Ovary (tissue), 7 donors: ENCODE measurements at regions not wholly inside any gene's neighbourhood (a gene's known extent, or its start where the extent isn't known, plus 50 kb on each side); places are given as distances from the start of the nearest gene placed in this dataset.

Experiments
- DNase-seq, 5 donors: peaks; one replicate each; pipeline ENCODE4 v3.0.0-alpha.2; 2019 to 2020
- H3K27ac ChIP-seq, 2 donors: fragments of 200-600 bp; one replicate each; pipeline versions ENCODE4 v1.5.1 to v1.8.0; 2019 to 2022
- H3K27me3 ChIP-seq: fragments of 200-600 bp; one replicate; pipeline ENCODE4 v1.8.0; 2022
- H3K36me3 ChIP-seq: fragments of 200-600 bp; sonication (generic); one replicate; pipeline ENCODE4 v1.5.1; 2019
- H3K4me1 ChIP-seq: one replicate; pipeline ENCODE4 v1.8.1; 2013; ENCODE audit warnings: mild to moderate bottlenecking, moderate library complexity; ENCODE audit not compliant: insufficient read depth
- H3K4me3 ChIP-seq: fragments of 200-600 bp; sonication (generic); one replicate; pipeline ENCODE4 v1.5.1; 2017
- H3K9me3 ChIP-seq, 2 donors: fragments of 200-600 bp in 1 of 2; sonication (generic) in 1 of 2; one replicate each; pipeline versions ENCODE4 v1.5.1 to v1.8.1; 2013 to 2019; ENCODE audit warnings: mild to moderate bottlenecking in 1 of 2, moderate library complexity in 1 of 2
- EP300 ChIP-seq: sonication (generic); formaldehyde crosslinking; IDR thresholded peaks from one replicate; pipeline ENCODE4 v1.6.1; 2017; ENCODE audit warnings: antibody characterized with exemption
- POLR2A ChIP-seq: fragments of 450-650 bp; IDR thresholded peaks from one replicate; pipeline ENCODE4 v1.6.1; 2017; ENCODE audit warnings: antibody characterized with exemption, mild to moderate bottlenecking, moderate library complexity
- WGBS, 3 donors: extraction: QIAGEN DNeasy Blood & Tissue Kit in 1 of 3; methylation state at CpG; one replicate each; pipeline versions ENCODE4 v1.1.5 to v1.1.7; 2013 to 2017; 5-methylcytosine and 5-hydroxymethylcytosine counted together
- intact Hi-C, 4 donors: fragments of 100-400 bp; cut with DNase I; formaldehyde crosslinking; loops; one replicate each; pipeline versions ENCODE4 v1.11.0 to v1.15.1; 2022 to 2023
- TF ChIP-seq, protein P1 (sequence below), 3 donors: fragments of 450-650 bp in 2 of 3; fragments of 200-600 bp in 1 of 3; IDR thresholded peaks; one replicate each; pipeline versions ENCODE4 v1.5.1 to v1.8.0; 2016 to 2022; ENCODE audit warnings: antibody characterized with exemption in 3 of 3, mild to moderate bottlenecking in 1 of 3
- donor health status: DM: no; HTN: no; CAD: no; lungs with moderate emphysema.
- donor health status: DM: no; HTN: no; CAD: no.
- donor health status: Bipolar disorder and iron deficiency.
- donor health status: DM: no; HTN: no; CAD: no.
- donor health status: DM: yes; HTN: yes; CAD: no.

DNA sequence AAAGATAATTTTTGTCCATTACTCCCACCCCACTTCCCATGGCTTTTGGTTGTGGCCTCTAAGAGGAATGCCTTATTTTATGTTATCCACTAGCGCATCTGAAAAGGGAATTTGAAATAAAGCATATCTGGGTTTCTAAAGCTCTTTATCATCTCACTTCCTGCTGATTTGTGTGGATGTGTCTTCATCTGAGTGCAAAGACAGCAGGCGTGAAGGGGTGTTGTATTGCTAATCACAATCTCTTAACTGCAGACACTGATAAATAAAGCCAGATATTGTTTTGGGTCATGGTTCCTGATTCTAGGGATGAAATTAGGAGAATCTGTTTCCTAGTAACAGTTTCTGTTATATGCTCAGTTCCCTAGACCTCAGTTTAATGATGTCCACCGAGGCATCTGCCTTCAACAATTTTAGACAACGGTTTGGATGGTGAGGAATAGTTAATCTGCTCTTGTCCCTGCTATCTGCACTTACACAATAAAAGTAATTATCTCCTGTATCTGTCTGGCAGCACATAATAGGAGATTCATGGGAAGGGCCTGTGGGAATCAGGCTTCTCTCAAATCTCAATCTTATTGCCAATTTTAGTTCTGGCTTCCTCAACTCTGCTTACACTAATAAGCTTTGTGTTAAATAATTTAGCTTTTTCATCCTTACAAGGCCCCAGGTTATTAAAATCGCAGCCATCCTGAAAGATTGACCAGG is 517.9 kb upstream of the ATXN8OS start:
- no peaks in the 10 kb centered on the region for H3K9me3 ChIP-seq
- no peak overlapping the region for H3K27ac ChIP-seq
- no peak overlapping the region for H3K4me3 ChIP-seq
- H3K4me1 ChIP-seq: no peaks in the 10 kb centered on the region
- TF ChIP-seq, protein P1, sequence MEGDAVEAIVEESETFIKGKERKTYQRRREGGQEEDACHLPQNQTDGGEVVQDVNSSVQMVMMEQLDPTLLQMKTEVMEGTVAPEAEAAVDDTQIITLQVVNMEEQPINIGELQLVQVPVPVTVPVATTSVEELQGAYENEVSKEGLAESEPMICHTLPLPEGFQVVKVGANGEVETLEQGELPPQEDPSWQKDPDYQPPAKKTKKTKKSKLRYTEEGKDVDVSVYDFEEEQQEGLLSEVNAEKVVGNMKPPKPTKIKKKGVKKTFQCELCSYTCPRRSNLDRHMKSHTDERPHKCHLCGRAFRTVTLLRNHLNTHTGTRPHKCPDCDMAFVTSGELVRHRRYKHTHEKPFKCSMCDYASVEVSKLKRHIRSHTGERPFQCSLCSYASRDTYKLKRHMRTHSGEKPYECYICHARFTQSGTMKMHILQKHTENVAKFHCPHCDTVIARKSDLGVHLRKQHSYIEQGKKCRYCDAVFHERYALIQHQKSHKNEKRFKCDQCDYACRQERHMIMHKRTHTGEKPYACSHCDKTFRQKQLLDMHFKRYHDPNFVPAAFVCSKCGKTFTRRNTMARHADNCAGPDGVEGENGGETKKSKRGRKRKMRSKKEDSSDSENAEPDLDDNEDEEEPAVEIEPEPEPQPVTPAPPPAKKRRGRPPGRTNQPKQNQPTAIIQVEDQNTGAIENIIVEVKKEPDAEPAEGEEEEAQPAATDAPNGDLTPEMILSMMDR (IDR thresholded peaks at IDR 0.05): no peak
- no peak for TF ChIP-seq POLR2A
- no peak for TF ChIP-seq EP300
- no peaks in the 10 kb centered on the region for H3K36me3 ChIP-seq
- intact Hi-C loops: no loop called here
- no peak for DNase-seq
- no peaks in the 10 kb centered on the region for H3K27me3 ChIP-seq
- 85 to 88% (median 88%) methylated on average over 5 of the region's 5 CpGs for WGBS, 3 donors

DNA sequence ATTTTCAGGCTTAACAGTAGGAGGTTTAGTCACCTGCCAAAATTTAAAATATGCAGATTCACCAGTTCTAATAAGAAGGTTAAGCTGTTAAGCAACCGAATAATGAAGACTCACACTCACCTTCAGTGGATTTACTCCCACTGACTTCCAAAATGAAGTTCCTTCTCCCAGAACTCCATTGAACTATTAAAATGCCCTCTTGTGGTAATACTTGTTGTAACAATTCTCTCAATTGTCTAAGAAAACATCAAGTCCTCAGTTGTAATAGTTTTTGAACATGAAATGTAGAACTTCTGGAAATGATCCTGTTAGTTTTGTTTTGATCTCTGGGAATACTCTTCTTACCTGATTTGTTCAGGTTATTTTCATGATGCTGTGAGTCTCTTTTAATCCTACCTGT is 522.0 kb upstream of the ATXN8OS start:
- Histone ChIP-seq H3K4me1 (no peaks in the 10 kb centered on the region), H3K27me3 (no peaks in the 10 kb centered on the region), H3K4me3 (no peak overlapping the region), H3K9me3 (no peaks in the 10 kb centered on the region), H3K27ac (no peak overlapping the region), H3K36me3 (no peaks in the 10 kb centered on the region)
- DNase-seq: no peak
- 50 to 84% (median 60%) methylated on average over 1 of the region's 1 CpG for WGBS, 3 donors
- intact Hi-C loops: no loop called here
- TF ChIP-seq EP300: no peak
- TF ChIP-seq, protein P1 (IDR thresholded peaks at IDR 0.05): no peak
- TF ChIP-seq POLR2A: no peak

DNA sequence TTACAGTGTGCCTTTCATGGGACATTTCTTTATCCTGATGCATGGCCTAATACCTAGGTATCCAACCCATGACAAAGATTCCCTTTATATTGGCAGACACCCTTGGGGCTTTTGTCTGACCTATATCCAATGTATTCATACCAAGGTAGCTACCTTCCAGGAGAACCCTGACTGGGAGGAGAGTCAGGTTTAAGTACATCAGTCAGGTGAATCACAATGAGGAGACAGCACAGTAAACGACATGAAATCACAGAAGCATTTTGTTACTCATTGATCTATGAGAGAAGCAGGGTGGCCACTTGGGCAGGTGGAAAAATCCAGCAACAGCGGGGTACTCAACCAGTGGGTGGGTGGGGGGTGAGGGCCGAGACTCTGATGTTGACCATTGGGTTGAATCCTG is 527.4 kb upstream of the ATXN8OS start:
- intact Hi-C loops: no loop called here
- DNase-seq: no peak

DNA sequence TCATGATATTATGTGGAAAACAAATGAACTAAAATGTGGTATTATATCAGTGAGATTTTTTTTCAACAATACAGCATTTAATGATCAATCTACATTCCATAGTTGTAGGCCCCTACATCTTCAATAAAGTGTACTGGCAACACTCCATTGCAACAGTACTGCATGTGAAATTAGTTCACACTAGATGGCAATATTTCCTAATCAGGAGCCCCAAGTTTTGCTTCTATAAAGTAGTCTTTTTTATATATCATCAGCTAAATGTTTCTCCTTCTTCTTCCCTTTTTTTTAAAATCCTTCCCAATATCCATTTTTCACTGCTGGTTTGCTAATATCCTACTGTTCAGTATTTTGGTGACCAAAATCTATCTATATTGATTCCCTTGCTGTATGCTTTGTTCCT is 528.3 kb upstream of the ATXN8OS start:
- Histone ChIP-seq H3K36me3 (no peaks in the 10 kb centered on the region), H3K4me1 (no peaks in the 10 kb centered on the region), H3K9me3 (no peaks in the 10 kb centered on the region), H3K27me3 (no peaks in the 10 kb centered on the region), H3K4me3 (no peak overlapping the region), H3K27ac (no peak overlapping the region)
- TF ChIP-seq, protein P1 (IDR thresholded peaks at IDR 0.05): no peak
- TF ChIP-seq POLR2A (no peak), EP300 (no peak)
- DNase-seq: no peak
- intact Hi-C loops: no loop called here

More for the DNA sequence above, 527.4 kb upstream of the ATXN8OS start:
- no peaks in the 10 kb centered on the region for H3K4me1 ChIP-seq
- no peaks in the 10 kb centered on the region for H3K36me3 ChIP-seq
- TF ChIP-seq, protein P1 (IDR thresholded peaks at IDR 0.05): no peak
- TF ChIP-seq EP300 (no peak), POLR2A (no peak)
- no peaks in the 10 kb centered on the region for H3K9me3 ChIP-seq
- no peak overlapping the region for H3K27ac ChIP-seq
- no peak overlapping the region for H3K4me3 ChIP-seq
- H3K27me3 ChIP-seq: no peaks in the 10 kb centered on the region
- WGBS, 3 donors: 70 to 82% (median 78%) methylated on average over 3 of the region's 3 CpGs
